ENCODE measurements at regions not wholly inside any gene's neighbourhood (a gene's known extent, or its start where the extent isn't known, plus 50 kb on each side); places are given as distances from the start of the nearest gene placed in this dataset.

- no peak overlapping the region for H3K4me3 ChIP-seq (ENCODE audit: low read length)
- H3K27ac ChIP-seq (ENCODE audit: low read length), result no peak overlapping the region
- H3K9me2 ChIP-seq (ENCODE audit: insufficient read depth, low read length), result no peaks in the 10 kb centered on the region
- no peak overlapping the region for H3K9ac ChIP-seq (ENCODE audit: low read length)
- no peaks in the 10 kb centered on the region for H3K36me3 ChIP-seq (ENCODE audit: insufficient read depth, low read length)
- H3K9me3 ChIP-seq (ENCODE audit: low read length), result no peaks in the 10 kb centered on the region
- H2AFZ ChIP-seq (ENCODE audit: low read depth, low read length), result no peak overlapping the region
- H3K4me2 ChIP-seq (ENCODE audit: low read length), result no peak overlapping the region
- TF ChIP-seq EZH2 (IDR thresholded peaks at IDR 0.05; ENCODE audit: borderline replicate concordance, insufficient read depth, low read length, poor library complexity, severe bottlenecking) (no peak), REST (IDR thresholded peaks at IDR 0.05; ENCODE audit: borderline replicate concordance) (no peak), SMC3 (conservative IDR thresholded peaks at IDR 0.05; ENCODE audit: poor library complexity) (no peak), POLR2AphosphoS5 (IDR thresholded peaks at IDR 0.05) (no peak), RAD21 (conservative IDR thresholded peaks at IDR 0.05) (no peak), CTCF (IDR thresholded peaks at IDR 0.05; ENCODE audit: poor library complexity, severe bottlenecking) (no peak), TAF1 (IDR thresholded peaks at IDR 0.05; ENCODE audit: low read depth) (no peak), EP300 (conservative IDR thresholded peaks at IDR 0.05; ENCODE audit: poor library complexity, severe bottlenecking) (no peak), MXI1 (conservative IDR thresholded peaks at IDR 0.05; ENCODE audit: poor library complexity, severe bottlenecking) (no peak)
- no peaks in the 10 kb centered on the region for H4K20me1 ChIP-seq (ENCODE audit: insufficient read depth)
- no peaks in the 10 kb centered on the region for H3F3A ChIP-seq (ENCODE audit: insufficient read depth, low read length, poor library complexity, severe bottlenecking)
- no peaks in the 10 kb centered on the region for H3K27me3 ChIP-seq (ENCODE audit: insufficient read depth, low read depth, low read length)
- no peaks in the 10 kb centered on the region for H3K79me2 ChIP-seq (replicated peaks; ENCODE audit: insufficient read depth, low read length)
These were observed 132.5 kb downstream of the NSUN3 start for GRCh38 chr3:94195381-94195780.

- Histone ChIP-seq H3K36me3 (ENCODE audit: insufficient read depth, low read length) (no peaks in the 10 kb centered on the region), H3K27me3 (ENCODE audit: insufficient read depth, low read depth, low read length) (no peaks in the 10 kb centered on the region), H3F3A (ENCODE audit: insufficient read depth, low read length, poor library complexity, severe bottlenecking) (no peaks in the 10 kb centered on the region), H3K9ac (ENCODE audit: low read length) (no peak overlapping the region), H3K79me2 (replicated peaks; ENCODE audit: insufficient read depth, low read length) (no peaks in the 10 kb centered on the region), H3K27ac (ENCODE audit: low read length) (no peak overlapping the region), H3K4me2 (ENCODE audit: low read length) (no peak overlapping the region), H3K4me3 (ENCODE audit: low read length) (no peak overlapping the region), H3K9me2 (ENCODE audit: insufficient read depth, low read length) (no peaks in the 10 kb centered on the region), H2AFZ (ENCODE audit: low read depth, low read length) (no peak overlapping the region), H4K20me1 (ENCODE audit: insufficient read depth) (no peaks in the 10 kb centered on the region), H3K9me3 (ENCODE audit: low read length) (no peaks in the 10 kb centered on the region)
- TF ChIP-seq TAF1 (IDR thresholded peaks at IDR 0.05; ENCODE audit: low read depth) (no peak), EZH2 (IDR thresholded peaks at IDR 0.05; ENCODE audit: borderline replicate concordance, insufficient read depth, low read length, poor library complexity, severe bottlenecking) (no peak), MXI1 (conservative IDR thresholded peaks at IDR 0.05; ENCODE audit: poor library complexity, severe bottlenecking) (no peak), REST (IDR thresholded peaks at IDR 0.05; ENCODE audit: borderline replicate concordance) (no peak), RAD21 (conservative IDR thresholded peaks at IDR 0.05) (no peak), SMC3 (conservative IDR thresholded peaks at IDR 0.05; ENCODE audit: poor library complexity) (no peak), EP300 (conservative IDR thresholded peaks at IDR 0.05; ENCODE audit: poor library complexity, severe bottlenecking) (no peak), POLR2AphosphoS5 (IDR thresholded peaks at IDR 0.05) (no peak), CTCF (IDR thresholded peaks at IDR 0.05; ENCODE audit: poor library complexity, severe bottlenecking) (no peak)
These were observed 143.4 kb downstream of the NSUN3 start for GRCh38 chr3:94206291-94206690.
